ENCODE measurements at regions not wholly inside any gene's neighbourhood (a gene's known extent, or its start where the extent isn't known, plus 50 kb on each side); places are given as distances from the start of the nearest gene placed in this dataset.
"Not testable (repeated sequence)": the region's sequence is repeated elsewhere in the genome, so short reads cannot be mapped to it uniquely, and the experiment has no call there.

DNA sequence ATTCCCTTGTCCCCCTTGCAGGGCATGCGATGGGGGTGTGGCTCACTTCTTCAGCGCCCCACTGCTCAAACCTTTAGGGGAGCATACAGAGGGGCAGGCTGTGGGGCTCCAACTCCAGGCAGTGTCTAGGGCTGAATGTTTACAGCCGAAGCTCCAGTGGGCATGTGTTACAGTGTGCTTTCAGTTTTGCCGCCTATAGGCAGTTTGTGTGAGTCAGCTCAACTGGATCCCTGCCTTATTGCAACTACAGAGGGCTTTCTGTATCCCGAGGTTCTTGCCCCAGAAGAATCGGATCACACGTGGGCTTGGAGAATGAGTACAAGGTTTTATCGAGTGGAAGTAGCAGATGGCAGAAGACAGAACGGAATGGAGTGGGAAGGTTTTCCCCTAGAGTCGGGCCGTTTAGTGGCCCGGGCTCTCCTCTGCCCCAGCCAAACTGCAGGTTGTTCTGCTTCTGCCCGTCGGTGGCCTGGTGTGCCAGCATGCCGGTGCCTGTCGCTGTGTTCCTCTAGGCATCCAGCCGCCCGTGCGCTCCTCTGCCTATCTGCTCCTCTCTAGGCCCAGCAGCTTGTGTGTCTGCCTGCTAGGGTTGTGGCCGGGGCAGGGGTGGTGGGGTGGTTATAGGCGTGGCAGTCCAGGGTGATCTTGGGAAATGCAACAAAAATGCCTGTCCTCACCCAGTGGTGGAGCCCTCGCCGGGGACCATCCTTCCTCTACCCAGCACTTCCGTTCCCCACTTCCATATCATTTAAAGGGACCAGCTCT, 435.9 kb upstream of the SGCG start:
- peak; percentile 39 for DNase-seq (ENCODE audit: low spot score)

DNA sequence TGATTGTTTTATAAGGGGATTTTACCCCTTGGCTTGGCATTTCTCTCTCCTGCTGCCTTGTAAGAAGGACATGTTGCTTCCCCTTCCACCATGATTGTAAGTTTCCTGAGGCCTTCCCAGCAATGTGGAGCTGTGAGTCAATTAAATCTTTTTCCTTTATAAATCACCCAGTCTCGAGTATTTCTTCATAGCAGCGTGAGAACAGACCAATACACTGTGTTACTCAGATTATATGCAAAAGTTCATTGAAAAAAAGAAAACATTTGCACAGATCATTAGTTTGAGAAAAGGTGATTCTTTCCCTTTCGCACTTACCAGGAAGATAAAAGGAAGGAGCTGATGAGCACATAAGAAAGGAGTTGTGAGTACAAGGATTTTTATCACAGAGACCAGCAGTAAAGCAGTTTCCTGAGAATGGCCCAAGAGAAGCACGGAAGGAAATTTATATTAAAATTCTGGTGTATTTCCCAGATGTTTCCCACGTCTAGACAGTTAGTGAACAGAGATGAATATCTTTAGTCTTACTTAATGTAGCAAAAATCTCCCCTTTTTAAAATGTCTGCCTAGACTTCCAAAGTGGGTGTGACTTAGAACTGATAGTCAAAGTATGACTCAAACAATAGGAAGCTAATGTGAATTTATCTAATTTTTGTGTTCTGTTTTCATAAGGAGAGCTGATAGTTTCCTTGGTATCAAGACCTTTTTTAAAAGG, 431.8 kb upstream of the SGCG start:
- no peak for DNase-seq (ENCODE audit: low spot score)

DNA sequence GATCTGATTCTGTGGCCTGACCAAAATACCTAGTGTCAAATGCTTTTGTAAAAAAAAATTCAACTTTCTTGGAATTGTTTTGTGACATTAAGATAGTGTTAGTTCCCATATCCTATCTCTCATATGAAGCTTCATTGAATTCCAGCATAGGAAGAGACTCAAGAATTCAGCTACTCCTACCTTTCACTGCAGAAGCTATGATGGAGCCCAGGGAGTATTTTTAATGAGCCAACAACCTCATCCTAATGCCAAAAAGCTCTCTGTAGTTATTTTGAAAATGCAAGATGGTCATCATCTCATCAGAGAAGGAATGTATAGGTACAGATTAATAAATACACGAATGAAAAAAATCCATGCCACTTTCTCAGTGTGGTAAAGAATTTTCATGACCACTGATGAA, 431.2 kb upstream of the SGCG start:
- no peak for DNase-seq (ENCODE audit: low spot score)

DNA sequence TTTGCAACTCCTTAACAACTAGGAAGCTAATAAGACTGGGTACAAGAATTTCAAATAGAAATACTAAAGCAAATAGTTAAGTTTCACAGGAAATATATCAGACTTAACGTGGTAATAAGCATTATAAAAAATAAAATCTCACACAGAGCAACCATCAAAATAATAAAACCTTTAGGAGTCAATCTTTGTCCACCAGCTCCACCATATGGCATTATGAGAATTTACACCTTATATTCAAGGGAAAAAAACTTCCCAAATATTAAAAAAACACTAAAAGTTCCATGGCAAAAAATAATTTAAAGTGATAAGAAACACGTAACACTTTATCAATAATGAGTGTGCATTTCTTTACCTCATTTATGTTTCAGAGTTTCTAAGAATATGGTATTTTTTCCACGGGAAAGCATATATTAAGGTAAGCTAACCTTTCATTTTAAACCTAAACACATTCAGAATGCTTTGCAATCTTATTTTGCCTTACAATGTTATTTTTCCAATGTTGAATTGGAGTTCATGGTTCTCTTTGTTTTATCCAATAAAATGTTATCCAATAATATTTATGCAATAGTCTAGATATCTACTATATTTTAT, 423.2 kb upstream of the SGCG start:
- no peak for DNase-seq (ENCODE audit: low spot score)

DNA sequence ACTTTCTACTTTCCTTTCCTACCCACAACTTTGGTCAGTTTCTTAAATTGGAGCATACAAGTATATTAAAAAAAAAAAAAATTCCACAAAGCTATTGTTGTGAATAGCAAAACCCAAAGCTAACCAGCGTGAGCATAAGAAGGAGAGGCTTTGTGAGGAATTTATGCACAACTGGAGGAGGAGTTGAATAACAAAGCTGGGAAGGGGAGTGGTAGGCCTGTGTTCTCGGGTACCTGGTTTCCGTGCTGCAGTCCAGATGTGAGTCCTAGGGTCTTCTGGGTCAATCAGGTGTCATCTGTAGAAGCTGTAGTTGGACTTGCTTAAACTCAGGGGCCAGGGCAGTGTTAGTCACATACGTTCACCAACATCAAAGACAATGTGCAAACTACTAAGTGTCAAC, 422.5 kb upstream of the SGCG start:
- DNase-seq (ENCODE audit: low spot score) = no peak

DNA sequence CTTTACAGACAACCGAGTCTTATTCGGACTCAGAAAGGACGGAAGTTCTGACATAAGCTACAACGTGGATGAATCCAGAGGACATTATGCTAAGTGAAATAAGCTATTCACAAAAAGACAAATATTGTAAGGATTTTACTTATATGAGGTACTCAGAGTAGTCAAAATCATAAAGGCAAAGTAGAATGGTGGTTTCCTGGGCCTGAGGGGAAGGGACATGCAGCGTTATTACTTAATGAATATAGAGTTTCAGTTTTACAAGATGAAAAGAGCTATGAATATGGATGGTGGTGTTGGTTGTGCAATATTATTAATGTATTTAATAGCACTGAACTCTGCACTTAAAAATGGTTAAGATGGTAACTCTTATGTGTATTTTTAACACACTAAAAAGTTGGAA, 419.1 kb upstream of the SGCG start:
- no peak for DNase-seq (ENCODE audit: low spot score)

DNA sequence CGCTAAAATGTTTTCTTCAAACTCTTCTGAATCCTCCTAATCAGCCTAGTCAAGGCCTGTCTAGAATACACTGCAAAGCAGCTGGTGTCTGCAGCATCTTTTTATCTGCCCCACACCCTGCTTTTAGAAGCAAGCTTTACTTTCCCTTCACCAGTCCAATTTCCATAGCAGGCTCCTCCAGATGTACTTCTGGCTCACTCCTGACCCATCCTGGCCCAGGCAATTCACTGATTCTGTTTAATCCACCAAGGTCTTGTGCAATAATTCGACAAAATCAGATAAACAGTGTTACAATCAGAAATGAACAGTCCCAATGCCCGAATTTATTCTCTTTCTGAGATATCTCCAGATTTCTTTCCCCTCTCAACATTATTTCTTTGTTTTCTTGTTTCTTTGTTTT, 415.2 kb upstream of the SGCG start:
- DNase-seq (ENCODE audit: low spot score) = no peak

DNA sequence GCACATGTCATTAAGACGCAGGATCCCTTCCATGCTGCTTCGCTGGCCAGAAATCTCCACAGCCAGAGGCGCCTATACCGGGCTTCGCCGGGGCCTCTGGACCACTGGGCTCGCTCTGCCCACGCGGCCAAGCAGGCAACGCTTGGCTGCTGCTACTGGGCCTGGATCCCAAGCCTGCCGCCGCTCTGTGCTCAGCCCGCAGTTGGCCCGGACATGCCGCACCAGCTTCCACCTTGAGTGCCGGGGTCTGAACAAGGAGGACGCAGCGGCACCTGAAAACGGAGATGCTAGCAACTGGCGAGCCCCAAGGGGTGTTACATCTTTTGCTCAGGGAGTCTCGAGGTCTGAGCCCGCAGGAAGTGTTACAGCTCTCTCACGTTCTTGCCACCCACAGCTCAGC, 409.9 kb upstream of the SGCG start:
- DNase-seq (ENCODE audit: low spot score) = no peak

DNA sequence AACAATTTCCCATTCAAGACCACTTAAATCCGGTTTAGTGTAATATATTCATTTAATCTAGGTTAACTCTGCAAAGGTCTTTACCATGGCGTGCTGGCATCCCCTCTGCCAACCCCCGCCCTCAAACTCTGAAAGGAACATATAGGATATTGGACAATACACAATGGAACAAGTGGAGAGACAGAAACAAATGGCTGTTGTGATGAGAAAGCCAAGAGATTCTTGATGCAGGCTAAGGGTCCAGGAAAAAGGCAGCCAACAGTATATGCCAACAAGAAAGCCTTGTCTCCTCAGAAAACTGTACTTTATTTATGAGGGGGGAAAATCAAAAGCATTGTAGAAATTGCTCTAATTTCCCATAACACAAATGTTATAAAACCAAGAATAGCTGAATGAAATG, 407.3 kb upstream of the SGCG start:
- no peak for DNase-seq (ENCODE audit: low spot score)

DNA sequence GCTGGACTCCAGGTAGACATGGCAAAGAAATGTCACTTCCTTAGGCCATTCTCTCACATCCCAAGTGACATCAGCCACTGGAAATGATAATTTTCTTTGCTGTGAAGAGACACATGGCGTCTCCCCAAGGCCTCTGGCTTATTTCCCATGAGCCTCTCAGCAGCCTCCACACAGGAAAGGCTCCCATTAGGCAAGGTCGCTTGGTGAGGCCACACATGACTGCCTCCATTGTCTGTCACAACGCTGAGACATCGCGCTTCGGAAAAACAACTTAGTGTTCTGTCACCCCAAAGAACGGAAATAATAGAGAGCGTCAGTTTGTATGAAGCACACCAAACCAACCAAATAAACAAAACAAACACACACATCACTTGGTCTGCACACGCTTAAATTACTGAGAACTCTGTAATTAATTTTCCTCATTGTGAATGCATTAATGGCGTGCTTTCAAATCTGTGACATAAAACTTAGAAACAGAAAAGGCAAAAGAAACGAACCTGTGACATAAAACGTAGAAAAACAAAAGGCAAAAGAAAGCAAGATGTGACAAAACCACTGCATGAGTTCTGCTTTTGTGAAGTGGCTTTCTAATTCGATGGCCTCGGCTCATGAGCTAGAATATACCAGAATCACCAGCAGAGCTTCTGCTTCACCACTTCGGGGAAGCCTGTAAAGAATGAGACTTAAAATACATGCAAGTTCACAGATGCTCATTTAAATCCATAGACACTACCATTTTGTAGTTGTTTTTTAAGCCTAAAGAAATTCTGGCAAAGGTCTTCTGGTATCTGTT, 404.2 kb upstream of the SGCG start:
- no peak for DNase-seq (ENCODE audit: low spot score)

DNA sequence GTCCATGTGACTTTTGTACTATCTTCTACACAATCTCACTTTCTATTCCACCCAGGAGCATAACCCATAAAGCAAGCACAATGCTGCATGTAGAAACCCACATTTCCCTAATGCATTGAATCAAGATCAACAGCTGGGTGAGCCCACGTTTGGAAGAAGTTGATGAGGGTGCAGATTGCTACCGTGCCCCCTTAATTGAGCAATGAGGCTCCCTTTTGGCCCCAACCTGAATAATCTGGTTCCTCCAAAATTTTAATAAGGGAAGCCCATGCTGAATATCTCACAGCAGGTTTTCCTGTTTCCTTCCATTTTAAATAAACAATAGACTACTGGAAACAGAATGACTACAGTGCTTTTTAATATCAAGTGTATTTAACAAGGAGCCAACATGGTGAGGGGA, 403.6 kb upstream of the SGCG start:
- no peak for DNase-seq (ENCODE audit: low spot score)

DNA sequence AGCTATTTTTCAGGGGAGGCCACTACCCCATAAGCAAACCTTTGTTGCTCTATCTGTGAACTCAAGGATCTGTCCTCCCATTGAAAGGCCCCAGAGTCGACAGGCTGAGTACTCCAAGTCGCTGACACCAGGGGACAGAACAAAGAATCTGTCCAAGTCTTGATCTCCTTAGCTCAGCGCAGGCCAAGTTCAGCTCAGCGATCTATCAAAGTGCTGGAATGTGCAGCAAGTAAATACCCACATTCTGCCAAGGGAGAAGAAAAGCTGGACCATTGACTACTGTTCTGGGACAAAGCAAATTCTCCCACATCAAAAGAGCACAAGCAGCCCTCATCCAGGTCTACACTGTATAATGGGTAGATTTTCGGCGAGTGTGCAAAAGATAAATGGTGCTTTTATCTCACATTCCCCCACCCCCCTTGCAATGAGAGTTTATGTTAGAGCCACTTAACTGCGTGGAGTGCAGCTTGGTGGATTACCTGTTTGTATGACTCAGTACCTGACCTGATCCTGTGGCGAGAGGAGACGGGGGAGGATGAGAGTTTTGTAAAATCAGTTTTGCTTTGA, 391.7 kb upstream of the SGCG start:
- DNase-seq (ENCODE audit: low spot score) = no peak

DNA sequence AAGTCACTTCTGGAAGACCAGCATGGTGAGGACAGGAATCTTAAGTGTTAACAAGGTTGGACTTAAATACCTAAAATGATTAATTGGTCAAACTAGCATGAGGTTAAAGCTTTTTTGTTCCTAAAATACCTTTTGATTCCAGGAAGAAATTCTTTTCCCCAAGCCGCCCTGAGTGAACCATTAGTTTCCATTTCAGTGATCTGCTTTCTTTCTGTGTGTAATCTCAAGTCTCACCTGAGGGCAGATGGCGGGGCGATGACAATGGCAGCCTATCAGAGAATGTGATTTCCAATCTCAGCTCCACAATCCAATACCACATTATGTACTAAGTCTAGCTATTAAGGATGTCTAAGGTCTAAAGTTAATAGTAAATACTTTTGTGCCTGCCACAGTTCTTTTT, 390.9 kb upstream of the SGCG start:
- no peak for DNase-seq (ENCODE audit: low spot score)

DNA sequence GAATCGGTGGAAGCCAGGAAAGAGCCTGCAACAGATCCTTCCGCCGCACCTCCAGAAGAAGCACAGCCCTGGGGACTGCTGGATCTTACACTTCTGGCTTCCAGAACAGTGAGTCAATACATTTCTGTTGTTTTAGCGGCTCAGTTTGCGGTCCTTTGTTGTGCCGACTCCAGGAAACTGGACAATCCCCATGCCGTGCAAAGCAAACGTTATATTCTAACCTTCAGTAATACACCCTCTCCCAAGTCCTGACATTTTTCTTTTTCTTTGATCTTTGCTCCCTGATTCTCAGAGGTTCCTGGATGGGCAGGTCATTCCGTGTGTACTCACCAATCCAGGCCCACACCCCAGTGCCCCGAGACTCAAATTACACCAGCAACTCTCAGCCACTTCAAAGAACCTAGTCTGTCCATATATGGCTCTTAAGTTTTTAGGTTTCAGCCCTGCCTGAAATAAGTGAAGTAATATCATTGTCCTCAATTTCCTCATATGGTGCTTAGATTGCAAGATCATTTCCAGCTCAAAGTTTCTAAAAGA, 387.1 kb upstream of the SGCG start:
- no peak for DNase-seq (ENCODE audit: low spot score)

DNA sequence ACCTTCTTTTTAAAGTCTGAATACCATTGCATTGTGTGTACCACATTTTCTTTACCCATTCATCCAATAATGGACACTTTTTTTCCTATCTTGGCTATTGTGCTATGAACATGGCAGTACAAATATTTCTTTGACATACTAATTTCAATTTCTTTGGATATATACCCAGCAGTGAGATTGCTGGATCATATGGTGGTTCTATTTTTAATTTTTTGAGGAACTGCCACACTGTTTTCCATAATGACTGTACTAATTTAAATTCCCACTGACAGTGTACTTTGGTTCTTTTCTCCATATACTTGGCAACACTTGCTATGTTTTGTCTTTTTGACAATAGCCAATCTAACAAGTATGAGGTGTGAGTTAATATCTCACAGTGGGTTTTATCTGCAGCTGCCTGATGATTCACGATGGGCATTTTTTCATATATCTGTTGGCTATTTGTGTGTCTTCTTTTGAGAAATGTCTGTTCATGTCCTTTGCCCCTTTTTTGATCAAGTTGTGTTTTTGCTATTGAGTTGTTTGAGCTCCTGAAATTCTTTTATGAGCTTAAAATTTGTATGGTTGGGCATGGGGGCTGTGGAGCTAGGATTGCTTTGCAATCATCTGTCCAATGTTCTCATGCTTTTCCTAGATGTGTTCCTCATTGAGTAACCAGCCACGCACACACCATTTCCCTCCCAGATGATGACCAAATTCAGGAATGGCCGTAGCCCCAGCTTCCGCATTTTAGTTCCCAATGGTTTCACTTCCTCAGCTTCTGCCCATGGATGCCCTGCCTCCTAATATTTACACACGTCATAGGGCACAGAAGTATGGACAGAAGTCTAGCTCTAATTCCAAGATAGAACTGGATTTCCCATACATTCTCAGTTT, 380.0 kb upstream of the SGCG start:
- DNase-seq (ENCODE audit: low spot score) = no peak

DNA sequence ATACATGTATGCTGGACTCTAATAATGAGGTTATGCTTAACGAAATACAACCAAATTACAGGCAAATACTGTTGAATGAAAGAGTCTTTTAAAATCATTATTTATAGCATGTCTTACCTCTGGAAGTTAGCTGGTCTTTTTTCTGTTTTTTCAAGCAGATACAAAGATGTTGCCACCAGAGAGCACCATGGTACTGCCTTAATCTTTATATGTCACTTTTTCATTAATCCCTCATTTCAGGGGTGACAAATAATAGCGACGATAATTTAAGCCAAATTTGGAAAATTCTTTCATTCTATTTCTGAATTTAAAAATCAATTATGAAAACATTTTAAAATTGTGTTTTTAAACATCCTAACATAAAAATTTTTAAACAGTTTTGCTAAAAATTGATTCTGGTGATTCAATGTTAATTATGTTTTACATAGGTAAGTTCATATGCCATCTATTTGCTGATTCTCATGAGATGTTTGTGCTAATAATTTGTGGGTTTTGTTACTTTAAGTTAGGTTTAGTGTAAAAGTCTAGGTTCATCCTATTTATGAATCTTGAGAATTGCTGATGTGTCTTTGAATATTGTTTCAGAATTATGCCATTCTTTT, 379.3 kb upstream of the SGCG start:
- peak; percentile 1 for DNase-seq (ENCODE audit: low spot score)

DNA sequence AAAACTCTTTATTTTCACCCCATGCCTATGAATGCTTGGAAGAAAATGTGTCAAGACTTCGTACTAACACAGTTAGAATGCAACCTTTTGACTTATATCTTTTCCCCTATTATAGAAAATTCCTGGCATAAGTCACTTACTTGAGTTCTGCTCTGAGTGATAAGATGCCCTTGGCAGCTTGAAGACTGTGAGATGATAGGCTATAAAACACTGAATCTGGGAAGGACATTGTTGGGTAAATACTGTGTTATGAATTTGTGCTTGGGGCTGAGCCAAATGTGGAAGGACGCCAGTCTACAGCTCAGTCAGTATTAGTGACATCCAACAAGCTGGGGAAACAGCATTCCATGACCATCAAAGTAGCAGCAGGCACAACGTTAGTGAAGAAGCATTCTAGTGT, 368.0 kb upstream of the SGCG start:
- no peak for DNase-seq (ENCODE audit: low spot score)

DNA sequence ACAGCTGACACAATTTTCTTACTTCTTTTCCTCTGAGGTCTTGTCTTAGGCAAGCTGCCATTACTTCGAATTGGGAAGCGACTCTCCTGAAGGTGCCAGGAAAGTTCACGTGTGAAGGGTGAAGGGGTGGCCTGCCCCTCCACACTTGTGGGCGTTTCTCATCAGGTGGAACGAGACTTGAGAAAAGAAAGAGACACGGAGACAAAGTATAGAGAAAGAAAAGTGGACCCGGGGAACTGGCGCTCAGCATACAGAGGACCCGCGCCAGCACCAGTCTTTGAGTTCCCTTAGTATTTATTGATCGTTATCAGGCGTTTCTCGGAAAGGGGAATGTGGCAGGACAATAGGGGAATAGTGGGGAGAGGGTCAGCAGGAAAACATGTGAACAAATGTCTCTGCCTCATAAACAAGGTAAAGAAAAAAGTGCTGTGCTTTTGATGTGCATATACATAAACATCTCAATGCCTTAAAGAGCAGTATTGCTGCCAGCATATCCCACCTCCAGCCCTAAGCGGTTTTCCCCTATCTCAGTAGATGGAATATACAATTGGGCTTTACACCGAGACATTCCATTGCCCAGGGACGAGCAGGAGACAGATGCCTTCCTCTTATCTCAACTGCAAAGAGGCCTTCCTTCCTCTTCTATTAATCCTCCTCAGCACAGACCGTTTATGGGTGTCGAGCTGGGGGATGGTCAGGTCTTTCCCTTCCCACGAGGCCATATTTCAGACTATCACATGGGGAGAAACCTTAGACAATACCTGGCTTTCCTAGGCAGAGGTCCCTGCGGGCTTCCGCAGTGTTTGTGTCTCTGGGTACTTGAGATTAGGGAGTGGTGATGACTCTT, 367.0 kb upstream of the SGCG start:
- not testable (repeated sequence) for DNase-seq (ENCODE audit: low spot score)

DNA sequence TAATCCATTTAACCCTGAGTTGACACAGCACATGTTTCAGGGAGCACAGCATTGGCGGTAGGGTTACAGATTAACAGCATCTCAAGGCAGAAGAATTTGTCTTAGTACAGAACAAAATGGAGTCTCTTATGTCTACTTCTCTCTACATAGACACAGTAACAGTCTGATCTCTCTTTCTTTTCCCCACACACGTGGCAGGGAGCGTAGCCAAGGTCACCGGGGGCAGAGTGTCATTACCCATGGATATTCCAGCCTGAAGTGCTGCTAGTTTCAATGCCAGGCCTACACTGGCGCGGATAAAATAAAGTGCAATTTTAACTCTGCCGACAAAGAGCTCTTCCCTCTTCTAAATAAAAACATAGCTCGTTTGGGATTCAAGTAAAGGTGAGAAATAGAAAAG, 366.3 kb upstream of the SGCG start:
- DNase-seq (ENCODE audit: low spot score) = not testable (repeated sequence)

Measured in A172 (cell line).